ENCODE measurements at regions not wholly inside any gene's neighbourhood (a gene's known extent, or its start where the extent isn't known, plus 50 kb on each side); places are given as distances from the start of the nearest gene placed in this dataset.

- WGBS, 2 donors, result 86 to 88% methylated on average over 4 of the region's 4 CpGs
- DNase-seq (no peak), ATAC-seq (no peak)
- H3K36me3 ChIP-seq, result no peaks in the 10 kb centered on the region
- no peak overlapping the region for H3K4me3 ChIP-seq
- H3K4me1 ChIP-seq, result no peaks in the 10 kb centered on the region
- intact Hi-C loops (cut with DNase I), result no loop called here
- TF ChIP-seq, protein P1, sequence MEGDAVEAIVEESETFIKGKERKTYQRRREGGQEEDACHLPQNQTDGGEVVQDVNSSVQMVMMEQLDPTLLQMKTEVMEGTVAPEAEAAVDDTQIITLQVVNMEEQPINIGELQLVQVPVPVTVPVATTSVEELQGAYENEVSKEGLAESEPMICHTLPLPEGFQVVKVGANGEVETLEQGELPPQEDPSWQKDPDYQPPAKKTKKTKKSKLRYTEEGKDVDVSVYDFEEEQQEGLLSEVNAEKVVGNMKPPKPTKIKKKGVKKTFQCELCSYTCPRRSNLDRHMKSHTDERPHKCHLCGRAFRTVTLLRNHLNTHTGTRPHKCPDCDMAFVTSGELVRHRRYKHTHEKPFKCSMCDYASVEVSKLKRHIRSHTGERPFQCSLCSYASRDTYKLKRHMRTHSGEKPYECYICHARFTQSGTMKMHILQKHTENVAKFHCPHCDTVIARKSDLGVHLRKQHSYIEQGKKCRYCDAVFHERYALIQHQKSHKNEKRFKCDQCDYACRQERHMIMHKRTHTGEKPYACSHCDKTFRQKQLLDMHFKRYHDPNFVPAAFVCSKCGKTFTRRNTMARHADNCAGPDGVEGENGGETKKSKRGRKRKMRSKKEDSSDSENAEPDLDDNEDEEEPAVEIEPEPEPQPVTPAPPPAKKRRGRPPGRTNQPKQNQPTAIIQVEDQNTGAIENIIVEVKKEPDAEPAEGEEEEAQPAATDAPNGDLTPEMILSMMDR (IDR thresholded peaks at IDR 0.05), result no peak
- H3K27ac ChIP-seq, result no peak overlapping the region
- no peaks in the 10 kb centered on the region for H3K9me3 ChIP-seq
- peaks cover 0 to 16% (median 0%) of the 10 kb centered on the region in 7 donors for H3K27me3 ChIP-seq
Measured at GRCh38 chr19:31171936-31172335, 177.3 kb downstream of the TSHZ3 start.

DNA sequence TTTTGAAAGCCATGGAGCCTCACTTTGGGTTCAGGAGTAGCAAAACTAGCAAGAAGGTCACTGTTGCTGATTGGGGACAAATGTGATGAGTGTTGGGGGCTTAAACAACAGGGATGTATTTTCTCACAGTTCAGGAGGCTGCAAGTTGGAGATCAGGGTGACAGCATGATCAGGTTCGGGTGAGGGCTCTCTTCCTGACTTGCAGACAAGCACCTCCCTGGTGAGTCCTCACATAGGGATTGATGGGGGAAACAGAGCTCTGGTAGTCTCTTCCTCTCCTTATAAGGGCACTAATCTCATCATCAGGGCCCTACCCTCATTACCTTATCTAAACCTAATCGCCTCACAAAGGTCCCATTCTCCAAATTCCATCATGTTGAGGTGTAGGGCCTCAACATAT is 179.2 kb downstream of the TSHZ3 start:
- ATAC-seq (no peak), DNase-seq (no peak)
- Histone ChIP-seq H3K4me3 (no peak overlapping the region), H3K27ac (no peak overlapping the region), H3K9me3 (no peaks in the 10 kb centered on the region), H3K4me1 (no peaks in the 10 kb centered on the region), H3K36me3 (no peaks in the 10 kb centered on the region), H3K27me3 (peaks cover 0 to 21% (median 0%) of the 10 kb centered on the region in 7 donors)
- intact Hi-C loops (cut with DNase I), result no loop called here
- TF ChIP-seq, protein P1 (IDR thresholded peaks at IDR 0.05), result no peak
- WGBS, 2 donors, result 62 to 68% methylated on average over 2 of the region's 2 CpGs

DNA sequence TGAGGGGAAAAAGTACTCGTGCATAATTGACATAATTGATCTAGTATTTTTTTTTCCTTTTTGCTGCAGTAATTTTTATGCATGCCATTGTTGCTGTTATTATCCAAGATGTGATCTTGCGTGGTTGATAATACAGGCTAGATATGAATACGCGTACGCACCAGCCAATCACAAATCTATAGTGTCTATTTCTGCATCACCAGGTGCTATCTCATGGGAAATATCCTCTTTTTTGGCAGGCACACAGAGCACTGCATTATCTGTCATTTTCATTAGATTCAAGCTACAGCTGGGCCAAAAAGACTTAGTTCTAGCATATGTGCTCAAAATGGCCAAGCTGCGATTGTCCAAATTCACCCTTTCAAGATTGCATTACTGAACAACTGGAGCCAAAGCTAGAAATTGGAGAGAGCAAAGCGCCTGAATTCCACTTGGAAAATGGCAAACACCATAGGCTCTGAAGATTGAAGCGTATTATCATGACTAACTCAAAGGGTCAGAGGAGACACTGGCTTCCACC is 181.1 kb downstream of the TSHZ3 start:
- Histone ChIP-seq H3K9me3 (no peaks in the 10 kb centered on the region), H3K27ac (no peak overlapping the region), H3K4me1 (no peaks in the 10 kb centered on the region), H3K36me3 (no peaks in the 10 kb centered on the region), H3K4me3 (no peak overlapping the region), H3K27me3 (peaks cover 0 to 34% (median 12%) of the 10 kb centered on the region in 7 donors)
- WGBS, 2 donors, result 76 to 82% methylated on average over 8 of the region's 8 CpGs
- intact Hi-C loops (cut with DNase I), result no loop called here
- ATAC-seq, result no peak
- TF ChIP-seq, protein P1 (IDR thresholded peaks at IDR 0.05), result no peak
- DNase-seq, result no peak

- intact Hi-C loops (cut with DNase I), result no loop called here
- Histone ChIP-seq H3K27me3 (peaks cover 0 to 34% (median 12%) of the 10 kb centered on the region in 7 donors), H3K4me3 (no peak overlapping the region), H3K27ac (no peak overlapping the region), H3K36me3 (no peaks in the 10 kb centered on the region), H3K4me1 (no peaks in the 10 kb centered on the region), H3K9me3 (no peaks in the 10 kb centered on the region)
- TF ChIP-seq, protein P1 (IDR thresholded peaks at IDR 0.05), result no peak
- ATAC-seq (no peak), DNase-seq (no peak)
- 61 to 63% methylated on average over 8 of the region's 8 CpGs for WGBS, 2 donors
Measured at GRCh38 chr19:31167690-31168089, 181.5 kb downstream of the TSHZ3 start.
